ENCODE measurements at regions not wholly inside any gene's neighbourhood (a gene's known extent, or its start where the extent isn't known, plus 50 kb on each side); places are given as distances from the start of the nearest gene placed in this dataset.
"Not testable (repeated sequence)": the region's sequence is repeated elsewhere in the genome, so short reads cannot be mapped to it uniquely, and the experiment has no call there.

DNA sequence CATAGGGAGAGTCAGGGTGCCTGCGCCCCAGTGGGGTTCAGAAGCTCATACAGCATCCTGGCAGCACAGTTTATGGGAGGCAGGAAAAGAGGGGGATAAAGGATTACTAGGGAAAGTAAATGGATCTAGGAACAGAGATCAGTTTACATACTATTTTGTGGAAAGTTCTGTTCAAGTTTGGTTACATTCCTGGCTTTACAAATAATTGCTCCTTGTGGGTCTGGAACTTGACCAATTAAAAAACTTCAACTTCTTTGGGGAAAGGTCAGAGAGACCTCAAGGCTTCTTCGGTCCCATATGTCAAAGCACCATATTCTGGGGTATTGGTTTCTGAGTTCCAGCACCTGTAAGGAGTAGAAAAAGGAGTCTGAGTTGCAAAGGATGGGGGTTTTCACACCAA is 64.1 kb downstream of the ZDHHC19 start:
- no peak for DNase-seq

DNA sequence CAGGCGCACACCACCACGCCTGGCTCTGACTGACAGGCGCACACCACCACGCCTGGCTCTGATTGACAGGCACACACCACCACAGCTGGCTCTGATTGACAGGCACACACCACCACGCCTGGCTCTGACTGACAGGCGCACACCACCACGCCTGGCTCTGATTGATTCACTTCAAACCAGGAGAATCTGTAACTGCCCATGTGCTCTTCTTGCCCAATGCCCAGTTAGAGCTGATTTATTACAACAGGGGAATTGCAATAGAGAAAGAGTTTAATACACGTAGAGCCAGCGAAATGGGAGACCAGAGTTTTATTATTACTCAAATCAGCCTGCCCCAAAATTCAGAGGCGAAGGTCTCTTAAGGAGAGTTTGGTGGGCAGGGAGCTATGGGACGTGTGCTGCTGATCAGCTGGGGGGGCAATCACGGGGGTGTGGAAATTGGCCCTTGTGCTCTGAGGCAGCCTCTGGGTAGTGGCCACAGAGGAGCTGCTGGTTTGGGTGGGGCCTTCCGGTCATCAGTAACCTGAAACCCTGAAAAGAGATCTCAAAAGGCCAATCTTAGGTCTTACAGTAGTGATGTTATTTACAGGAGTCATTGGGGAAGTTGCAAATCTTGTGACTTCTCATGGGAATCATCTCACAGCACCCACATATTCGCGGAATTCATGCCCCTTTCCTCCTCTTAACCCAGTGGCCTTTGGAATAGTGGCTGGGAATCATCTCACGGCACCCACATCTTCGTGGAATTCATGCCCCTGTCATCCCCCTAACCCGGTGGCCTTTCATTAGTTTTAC is 63.8 kb upstream of the TFRC start:
- peak; percentile 24 for DNase-seq

- peak; percentile 84 for DNase-seq
These were observed 62.7 kb upstream of the TFRC start for GRCh38 chr3:196144383-196145105.

DNA sequence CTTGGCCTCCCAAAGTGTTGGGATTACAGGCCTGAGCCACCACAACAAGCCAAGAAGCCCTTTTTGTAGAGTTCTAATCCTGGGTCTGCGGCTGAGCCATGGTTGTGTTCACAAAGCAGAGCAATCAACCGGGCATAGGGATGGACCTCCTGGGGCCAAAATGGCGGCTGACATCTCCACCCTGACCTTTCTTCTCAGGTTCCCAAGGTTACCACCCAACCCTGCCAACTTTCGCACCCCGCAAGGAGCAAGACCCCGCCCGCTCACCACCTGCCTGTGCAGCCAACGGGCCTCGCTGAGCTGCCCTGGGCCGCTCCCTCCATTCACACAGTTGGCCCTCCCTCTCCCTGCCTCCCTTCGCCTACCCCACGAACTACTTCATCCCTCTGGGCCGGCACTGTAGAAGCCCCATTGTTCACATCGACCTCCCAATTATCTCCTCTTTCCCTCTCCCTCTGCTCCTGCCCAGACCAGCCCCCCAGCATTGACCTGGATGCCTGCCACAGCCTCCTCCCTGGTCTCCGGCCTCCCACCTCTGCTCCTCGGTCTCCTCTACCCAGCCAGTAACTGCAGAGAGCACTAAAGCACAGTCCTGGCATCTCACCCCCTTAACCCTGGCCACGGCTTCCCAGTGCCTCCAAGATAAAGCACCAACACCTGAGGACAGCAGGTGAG is 62.0 kb upstream of the TFRC start:
- DNase-seq, result no peak

GRCh38 chr3:196142202-196142956 is 60.5 kb upstream of the TFRC start:
- no peak for DNase-seq

- DNase-seq, result no peak
These were observed 59.9 kb upstream of the TFRC start for GRCh38 chr3:196141866-196142201.

- DNase-seq, result no peak
These were observed 59.4 kb upstream of the TFRC start for GRCh38 chr3:196141052-196141865.

- no peak for DNase-seq
These were observed 58.3 kb upstream of the TFRC start for GRCh38 chr3:196140224-196140623.

DNA sequence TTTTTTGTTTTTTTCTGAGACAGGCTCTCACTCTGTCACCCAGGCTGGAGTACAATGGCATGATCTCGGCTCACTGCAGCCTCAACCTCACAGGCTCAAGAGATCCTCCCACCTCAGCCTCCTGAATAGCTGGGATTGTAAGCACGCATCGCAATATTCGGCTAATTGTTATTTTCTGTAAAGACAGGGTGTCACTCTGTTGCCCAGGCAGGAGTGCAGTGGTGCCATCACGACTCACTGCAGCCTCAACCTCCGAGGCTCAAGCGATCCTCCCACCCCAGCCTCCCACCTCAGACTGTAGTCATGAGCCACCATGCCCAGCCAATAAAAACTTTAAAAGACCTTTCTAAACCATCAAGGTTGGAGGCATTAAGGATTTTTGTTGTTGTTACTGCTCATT is 57.4 kb upstream of the TFRC start:
- DNase-seq, result no peak

DNA sequence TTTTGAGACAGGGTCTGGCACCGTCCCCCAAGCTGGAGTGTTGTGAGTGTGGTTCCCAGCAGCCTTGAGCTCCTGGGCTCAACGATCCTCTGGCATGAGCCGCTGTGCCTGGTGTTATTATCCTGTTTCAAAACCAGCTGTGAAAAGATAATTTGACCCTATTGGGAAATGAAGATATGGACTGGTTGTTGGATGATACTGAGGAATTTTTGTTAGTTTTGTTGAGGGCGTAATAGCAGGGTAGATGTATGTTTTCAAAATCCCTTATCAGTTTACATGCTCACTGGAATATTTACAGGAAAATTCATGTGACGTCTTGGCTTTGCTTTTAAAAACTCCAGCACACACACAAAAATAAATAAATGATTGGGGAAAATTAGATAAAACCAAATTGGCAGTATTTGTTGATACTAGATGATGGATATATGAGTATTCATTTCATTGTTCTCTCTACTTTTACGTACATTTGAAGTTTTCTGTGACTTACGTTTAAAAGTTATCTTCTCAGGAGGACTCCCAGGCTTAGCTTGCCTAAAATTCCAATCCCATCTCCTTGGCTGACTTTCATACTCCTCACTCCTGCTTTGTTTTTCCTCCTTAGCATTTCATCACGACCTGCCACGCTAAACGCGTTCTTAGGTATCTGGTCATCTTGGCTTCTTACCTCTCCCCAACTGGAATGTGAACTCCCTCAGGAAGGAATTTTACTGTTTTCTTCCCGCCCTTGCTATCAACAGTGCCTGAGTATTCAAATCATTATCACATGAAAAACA is 56.8 kb upstream of the TFRC start:
- DNase-seq, result no peak

DNA sequence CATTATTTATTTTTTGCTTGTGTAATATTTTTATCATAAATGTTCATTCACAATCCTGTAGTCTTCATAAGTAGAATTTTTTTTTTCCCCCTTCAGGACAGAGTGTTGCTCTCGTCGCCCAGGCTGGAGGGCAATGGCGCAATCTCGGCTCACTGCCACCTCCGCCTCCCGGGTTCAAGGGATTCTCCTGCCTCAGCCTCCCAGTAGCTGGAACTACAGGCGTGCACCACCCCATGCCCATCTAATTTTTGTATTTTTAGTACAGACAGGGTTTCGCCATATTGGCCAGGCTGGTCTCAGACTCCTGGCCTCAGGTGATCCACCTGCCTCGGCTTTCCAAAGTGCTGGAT is 54.7 kb upstream of the TFRC start:
- DNase-seq, result not testable (repeated sequence)

DNA sequence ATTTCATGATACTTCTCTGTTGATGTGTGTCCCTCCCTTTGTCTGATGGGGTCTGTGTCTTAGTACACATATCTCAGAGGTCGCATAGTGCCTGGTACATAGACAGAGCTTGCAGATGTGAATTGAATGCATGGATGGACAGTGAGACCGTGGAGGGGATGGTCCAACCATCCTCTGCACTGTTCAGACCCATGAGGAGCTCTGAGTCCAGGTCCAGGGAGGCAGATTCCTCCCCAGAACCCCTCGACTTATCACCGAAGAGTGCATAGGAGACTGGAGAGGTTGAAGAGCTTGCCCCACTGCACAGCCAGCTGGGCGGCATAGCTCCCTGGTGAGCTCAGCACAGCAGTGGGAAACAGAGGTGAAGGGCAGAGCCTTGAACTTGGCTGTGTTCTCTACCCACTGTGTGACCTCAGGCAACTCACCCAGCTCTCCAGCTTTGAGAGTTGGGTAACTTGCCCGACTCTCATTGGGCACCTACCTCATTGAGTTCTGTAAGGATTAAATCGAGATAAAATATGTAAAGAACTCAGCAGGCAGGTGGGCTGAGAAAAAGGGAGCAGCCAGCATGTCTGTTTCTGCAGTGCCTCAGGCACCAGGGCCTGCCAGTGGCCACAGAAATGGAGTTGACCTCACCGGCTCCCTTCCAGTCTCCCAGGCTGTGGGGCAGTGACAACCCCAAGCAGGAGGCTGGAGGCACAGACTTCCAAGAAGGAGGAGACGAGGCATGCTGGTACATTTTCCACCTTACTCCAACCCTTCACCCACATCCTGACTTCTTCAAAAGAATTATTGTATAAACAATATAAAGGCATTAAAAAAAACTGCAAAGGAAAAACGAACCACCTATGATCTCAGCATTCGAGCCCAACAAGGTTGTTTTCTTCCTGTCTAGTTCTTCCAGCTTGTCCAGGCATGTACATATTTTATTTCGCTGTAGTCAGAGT is 54.1 kb upstream of the TFRC start:
- no peak for DNase-seq

- no peak for DNase-seq
These were observed 52.8 kb upstream of the TFRC start for GRCh38 chr3:196134691-196135090.

- not testable (repeated sequence) for DNase-seq
These were observed 52.0 kb upstream of the TFRC start for GRCh38 chr3:196133869-196134268.

GRCh38 chr3:196131921-196132320 is 50.0 kb upstream of the TFRC start:
- DNase-seq, result no peak
